ENCODE measurements at regions not wholly inside any gene's neighbourhood (a gene's known extent, or its start where the extent isn't known, plus 50 kb on each side); places are given as distances from the start of the nearest gene placed in this dataset.

DNA sequence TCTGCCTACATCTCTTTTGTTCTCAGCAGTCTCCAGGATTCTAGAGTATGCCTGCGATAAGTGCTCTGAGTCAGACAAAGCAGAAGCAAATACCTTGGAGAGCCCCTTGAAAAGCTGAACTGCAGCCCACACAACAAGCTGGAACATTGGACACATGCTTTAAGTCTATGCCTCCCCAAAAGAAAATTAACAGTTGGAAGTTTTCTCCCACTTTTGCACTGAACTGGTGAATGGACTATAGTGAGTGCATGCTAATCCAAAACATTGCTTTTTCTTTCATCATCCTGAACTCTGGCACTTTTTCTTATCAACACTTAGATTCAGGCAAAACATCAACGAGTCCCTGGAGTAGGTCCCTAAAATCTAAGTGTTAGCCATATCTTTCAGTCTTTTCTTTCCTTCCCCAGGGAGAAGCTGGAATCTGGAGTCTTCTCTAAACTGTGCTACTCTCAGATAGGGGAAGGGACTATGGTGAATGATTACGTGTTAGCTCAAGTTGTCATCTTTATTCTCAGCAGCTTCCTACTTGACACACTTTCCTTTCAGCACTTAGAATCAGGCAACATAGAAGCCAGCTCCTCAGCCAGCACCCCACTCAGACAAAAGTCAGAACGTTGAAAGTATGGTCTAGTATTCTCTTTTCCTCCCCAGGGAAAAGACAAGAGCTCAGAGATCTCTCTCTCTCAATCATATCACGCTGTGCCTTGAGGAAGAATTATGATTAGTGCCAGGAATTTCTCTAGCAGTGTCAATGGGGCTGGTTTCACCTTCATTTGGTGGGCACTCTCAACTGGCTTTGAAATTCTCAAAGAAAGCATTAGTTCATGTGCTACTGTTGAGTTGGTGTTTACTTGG, 811.0 kb upstream of the GJE1 start:
- 80% methylated on average over 1 of the region's 5 CpGs for WGBS (ENCODE audit: insufficient coverage)
- DNase-seq, result no peak
- Histone ChIP-seq H3K36me3 (ENCODE audit: control insufficient read depth, insufficient read depth, low read length) (no peaks in the 10 kb centered on the region), H3K9me3 (replicated peaks; ENCODE audit: control insufficient read depth, low read depth, low read length) (no peaks in the 10 kb centered on the region), H3K4me1 (ENCODE audit: control insufficient read depth, insufficient read depth, low read length) (no peaks in the 10 kb centered on the region), H3K27ac (ENCODE audit: low read length) (no peak overlapping the region), H3K4me3 (ENCODE audit: low read length) (no peak overlapping the region), H3K27me3 (ENCODE audit: control insufficient read depth, insufficient read depth, low read length) (no peaks in the 10 kb centered on the region)

DNA sequence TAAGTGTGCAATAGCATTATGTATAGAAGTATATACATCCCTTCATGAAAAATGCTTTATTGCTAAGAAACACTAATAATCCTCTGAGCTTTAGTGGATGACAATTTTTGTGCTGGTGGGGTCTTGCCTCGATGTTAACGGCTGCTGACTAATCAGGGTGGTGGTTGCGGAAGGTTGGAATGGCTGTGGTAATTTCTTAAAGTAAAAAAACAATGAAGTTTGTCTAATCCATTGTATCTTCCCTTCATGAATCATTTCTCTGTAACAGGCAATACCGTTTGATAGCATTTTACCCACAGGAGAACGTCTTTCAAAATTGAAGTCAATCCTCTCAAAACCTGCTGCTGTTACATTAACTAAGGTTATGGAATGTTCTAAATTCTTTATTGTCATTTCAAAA, 816.5 kb upstream of the GJE1 start:
- no peak for DNase-seq
- Histone ChIP-seq H3K4me3 (ENCODE audit: low read length) (no peak overlapping the region), H3K27ac (ENCODE audit: low read length) (no peak overlapping the region), H3K4me1 (ENCODE audit: control insufficient read depth, insufficient read depth, low read length) (no peaks in the 10 kb centered on the region), H3K36me3 (ENCODE audit: control insufficient read depth, insufficient read depth, low read length) (no peaks in the 10 kb centered on the region), H3K27me3 (ENCODE audit: control insufficient read depth, insufficient read depth, low read length) (no peaks in the 10 kb centered on the region), H3K9me3 (replicated peaks; ENCODE audit: control insufficient read depth, low read depth, low read length) (no peaks in the 10 kb centered on the region)
- WGBS (ENCODE audit: insufficient coverage), result no CpG with 5 or more reads among the region's 5 CpGs

DNA sequence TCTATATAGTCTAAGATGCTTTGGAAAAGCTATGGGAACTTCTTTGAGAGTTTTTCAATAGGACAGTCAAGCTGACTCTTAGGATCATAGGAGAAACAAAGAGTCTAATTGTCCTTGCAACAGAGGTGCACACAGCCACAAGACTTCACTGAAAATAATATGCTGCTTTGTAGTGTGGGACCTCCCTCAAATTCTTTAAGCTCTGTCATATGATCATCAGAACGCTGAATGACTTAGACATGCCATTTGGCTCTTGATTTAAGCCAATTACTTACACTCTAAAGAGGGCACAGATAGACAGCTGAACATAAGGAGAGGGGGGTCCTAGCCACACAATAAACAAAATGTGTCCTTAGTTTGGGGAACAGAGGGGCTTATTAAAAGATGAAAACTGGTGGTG, 818.7 kb upstream of the GJE1 start:
- no peaks in the 10 kb centered on the region for H3K9me3 ChIP-seq (replicated peaks; ENCODE audit: control insufficient read depth, low read depth, low read length)
- H3K27me3 ChIP-seq (ENCODE audit: control insufficient read depth, insufficient read depth, low read length), result no peaks in the 10 kb centered on the region
- WGBS (ENCODE audit: insufficient coverage), result no CpG with 5 or more reads among the region's 1 CpG
- H3K4me1 ChIP-seq (ENCODE audit: control insufficient read depth, insufficient read depth, low read length), result no peaks in the 10 kb centered on the region
- H3K36me3 ChIP-seq (ENCODE audit: control insufficient read depth, insufficient read depth, low read length), result no peaks in the 10 kb centered on the region
- no peak overlapping the region for H3K4me3 ChIP-seq (ENCODE audit: low read length)
- DNase-seq, result peak; percentile 33
- H3K27ac ChIP-seq (ENCODE audit: low read length), result no peak overlapping the region

DNA sequence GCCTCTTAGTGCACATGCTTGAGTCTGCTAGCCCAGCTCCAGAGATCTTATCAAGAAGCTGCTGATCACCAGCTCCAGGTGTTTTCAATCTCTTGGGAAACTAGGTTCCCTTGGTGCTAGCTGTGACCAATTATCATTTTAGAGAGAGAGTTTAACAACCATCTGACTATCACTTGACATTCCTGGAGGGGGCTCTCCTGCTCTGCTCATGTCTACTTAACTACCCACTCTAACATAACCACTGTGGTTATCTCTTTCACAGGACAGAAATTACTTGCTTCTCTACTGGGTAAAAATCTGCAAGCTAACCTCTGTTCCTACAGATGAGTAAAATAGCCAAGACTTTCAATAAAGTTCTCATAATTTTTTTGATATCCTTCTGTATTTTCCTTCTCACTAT, 823.4 kb upstream of the GJE1 start:
- H3K36me3 ChIP-seq (ENCODE audit: control insufficient read depth, insufficient read depth, low read length), result no peaks in the 10 kb centered on the region
- no peak overlapping the region for H3K4me3 ChIP-seq (ENCODE audit: low read length)
- no peak overlapping the region for H3K27ac ChIP-seq (ENCODE audit: low read length)
- H3K4me1 ChIP-seq (ENCODE audit: control insufficient read depth, insufficient read depth, low read length), result no peaks in the 10 kb centered on the region
- H3K27me3 ChIP-seq (ENCODE audit: control insufficient read depth, insufficient read depth, low read length), result no peaks in the 10 kb centered on the region
- no peak for DNase-seq
- no peaks in the 10 kb centered on the region for H3K9me3 ChIP-seq (replicated peaks; ENCODE audit: control insufficient read depth, low read depth, low read length)

DNA sequence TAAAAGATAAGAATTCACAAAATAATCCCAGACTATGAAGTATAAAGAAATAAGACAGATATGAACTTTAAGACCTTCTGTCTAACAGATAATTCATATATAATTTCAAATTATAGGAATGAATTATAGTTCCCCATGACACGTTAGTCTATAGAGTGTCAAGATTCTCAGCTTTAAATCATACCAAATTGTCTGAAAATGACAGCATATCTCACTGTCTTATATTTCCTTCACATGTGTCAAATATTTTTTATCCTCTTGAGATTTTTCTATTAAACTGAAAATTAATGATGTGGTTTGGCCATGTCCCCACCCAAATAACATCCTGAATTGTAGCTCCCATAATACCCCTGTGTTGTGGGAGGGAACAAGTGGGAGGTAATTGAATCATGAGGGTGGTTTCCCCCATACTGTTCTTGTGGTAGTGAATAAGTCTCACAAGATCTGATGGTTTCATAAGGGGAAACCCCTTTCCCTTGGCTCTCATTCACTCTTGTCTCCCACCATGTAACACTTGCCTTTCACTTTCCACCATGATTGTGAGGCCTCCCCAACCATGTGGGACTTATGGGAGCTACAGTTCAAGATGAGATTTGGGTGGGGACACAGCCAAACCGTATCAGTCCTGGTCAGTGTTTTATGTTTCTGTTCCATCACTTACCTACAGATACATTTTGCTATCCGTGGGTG, 825.3 kb upstream of the GJE1 start:
- no CpG with 5 or more reads among the region's 3 CpGs for WGBS (ENCODE audit: insufficient coverage)
- Histone ChIP-seq H3K27ac (ENCODE audit: low read length) (no peak overlapping the region), H3K4me3 (ENCODE audit: low read length) (no peak overlapping the region), H3K9me3 (replicated peaks; ENCODE audit: control insufficient read depth, low read depth, low read length) (no peaks in the 10 kb centered on the region), H3K4me1 (ENCODE audit: control insufficient read depth, insufficient read depth, low read length) (no peaks in the 10 kb centered on the region), H3K36me3 (ENCODE audit: control insufficient read depth, insufficient read depth, low read length) (no peaks in the 10 kb centered on the region), H3K27me3 (ENCODE audit: control insufficient read depth, insufficient read depth, low read length) (no peaks in the 10 kb centered on the region)
- DNase-seq, result no peak

DNA sequence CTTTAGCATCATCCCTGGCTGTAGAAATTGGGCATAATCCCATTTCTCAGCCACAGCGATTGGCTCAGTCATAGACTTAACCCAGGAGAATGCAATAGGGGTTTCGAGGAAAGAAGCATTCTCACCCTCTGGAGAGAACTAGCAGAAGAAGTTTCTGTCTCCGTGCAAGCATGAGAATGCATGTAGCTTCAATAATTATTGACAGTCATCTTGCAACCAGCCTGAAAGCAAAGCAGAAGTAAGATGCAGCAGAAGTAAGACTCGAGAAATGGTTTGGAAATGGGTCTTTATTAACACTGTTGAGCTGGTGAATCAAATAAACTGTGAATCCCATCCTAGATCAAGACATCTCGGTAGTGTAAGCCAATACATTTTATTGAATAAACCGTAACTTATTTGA, 828.8 kb upstream of the GJE1 start:
- H3K36me3 ChIP-seq (ENCODE audit: control insufficient read depth, insufficient read depth, low read length), result no peaks in the 10 kb centered on the region
- H3K27me3 ChIP-seq (ENCODE audit: control insufficient read depth, insufficient read depth, low read length), result no peaks in the 10 kb centered on the region
- no peaks in the 10 kb centered on the region for H3K9me3 ChIP-seq (replicated peaks; ENCODE audit: control insufficient read depth, low read depth, low read length)
- no peak overlapping the region for H3K4me3 ChIP-seq (ENCODE audit: low read length)
- H3K4me1 ChIP-seq (ENCODE audit: control insufficient read depth, insufficient read depth, low read length), result no peaks in the 10 kb centered on the region
- WGBS (ENCODE audit: insufficient coverage), result 100% methylated on average over 3 of the region's 6 CpGs
- H3K27ac ChIP-seq (ENCODE audit: low read length), result no peak overlapping the region
- DNase-seq, result no peak

DNA sequence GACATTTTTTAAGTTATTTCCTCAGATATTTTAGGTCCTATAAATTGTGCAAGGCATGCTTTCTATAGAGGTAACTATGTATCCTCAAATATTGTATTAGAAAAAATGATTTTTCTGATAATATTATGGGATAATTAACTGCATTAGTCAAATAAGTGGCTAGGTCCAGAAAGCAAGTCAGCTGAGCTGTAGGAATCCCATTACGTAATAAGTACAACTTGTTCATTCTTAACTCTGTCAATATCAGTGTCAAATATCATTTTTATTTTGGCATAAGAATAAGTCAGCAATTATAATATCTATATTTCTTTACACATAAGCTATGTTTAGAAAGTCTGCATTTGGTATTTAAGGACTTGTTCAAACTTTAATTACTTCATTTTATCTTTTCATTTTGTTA, 830.9 kb upstream of the GJE1 start:
- H3K4me1 ChIP-seq (ENCODE audit: control insufficient read depth, insufficient read depth, low read length), result no peaks in the 10 kb centered on the region
- H3K27me3 ChIP-seq (ENCODE audit: control insufficient read depth, insufficient read depth, low read length), result no peaks in the 10 kb centered on the region
- H3K9me3 ChIP-seq (replicated peaks; ENCODE audit: control insufficient read depth, low read depth, low read length), result no peaks in the 10 kb centered on the region
- DNase-seq, result no peak
- H3K4me3 ChIP-seq (ENCODE audit: low read length), result no peak overlapping the region
- no peak overlapping the region for H3K27ac ChIP-seq (ENCODE audit: low read length)
- H3K36me3 ChIP-seq (ENCODE audit: control insufficient read depth, insufficient read depth, low read length), result no peaks in the 10 kb centered on the region
- no CpG with 5 or more reads among the region's 1 CpG for WGBS (ENCODE audit: insufficient coverage)

DNA sequence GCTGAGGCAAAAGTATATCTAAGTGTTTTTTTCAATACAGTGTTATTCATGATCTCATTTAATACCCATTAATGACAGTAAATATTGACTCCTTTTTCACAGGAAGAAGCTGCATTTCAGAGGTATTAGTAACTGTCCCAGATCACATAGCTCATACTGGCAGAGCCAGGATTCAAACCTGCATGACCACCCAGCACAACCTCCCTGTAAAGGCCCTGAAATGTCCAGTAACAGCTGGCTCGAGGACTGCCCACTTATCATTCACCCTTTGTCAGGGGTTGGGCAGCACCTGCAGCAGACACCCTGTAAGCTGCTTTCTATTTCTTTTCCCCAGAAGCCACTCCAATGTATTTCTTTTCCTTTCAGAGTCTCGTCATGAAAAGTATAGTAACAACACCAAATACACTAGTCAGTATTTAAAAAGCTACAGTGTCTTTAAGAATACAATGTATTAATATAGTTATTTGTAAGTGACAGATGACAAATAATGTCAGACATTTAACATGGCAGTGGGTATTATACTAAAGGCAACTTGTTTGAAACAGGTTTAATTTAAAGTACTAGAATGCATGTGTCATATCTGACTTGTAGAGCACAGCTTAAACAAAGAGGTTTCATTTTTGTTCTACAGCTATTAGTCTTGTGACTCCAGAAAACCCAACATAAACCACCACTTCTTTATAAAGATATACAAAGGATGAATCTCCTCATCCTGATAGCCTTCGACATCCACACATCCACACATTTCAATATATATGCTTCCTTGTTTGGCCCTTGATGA, 841.6 kb upstream of the GJE1 start:
- Histone ChIP-seq H3K4me3 (ENCODE audit: low read length) (no peak overlapping the region), H3K36me3 (ENCODE audit: control insufficient read depth, insufficient read depth, low read length) (no peaks in the 10 kb centered on the region), H3K4me1 (ENCODE audit: control insufficient read depth, insufficient read depth, low read length) (no peaks in the 10 kb centered on the region), H3K27me3 (ENCODE audit: control insufficient read depth, insufficient read depth, low read length) (no peaks in the 10 kb centered on the region), H3K27ac (ENCODE audit: low read length) (no peak overlapping the region), H3K9me3 (replicated peaks; ENCODE audit: control insufficient read depth, low read depth, low read length) (peaks cover 9% of the 10 kb centered on the region)
- whole genome bisulfite sequencing (ENCODE audit: insufficient coverage), result no CpG with 5 or more reads among the region's 3 CpGs
- DNase-seq, result no peak

DNA sequence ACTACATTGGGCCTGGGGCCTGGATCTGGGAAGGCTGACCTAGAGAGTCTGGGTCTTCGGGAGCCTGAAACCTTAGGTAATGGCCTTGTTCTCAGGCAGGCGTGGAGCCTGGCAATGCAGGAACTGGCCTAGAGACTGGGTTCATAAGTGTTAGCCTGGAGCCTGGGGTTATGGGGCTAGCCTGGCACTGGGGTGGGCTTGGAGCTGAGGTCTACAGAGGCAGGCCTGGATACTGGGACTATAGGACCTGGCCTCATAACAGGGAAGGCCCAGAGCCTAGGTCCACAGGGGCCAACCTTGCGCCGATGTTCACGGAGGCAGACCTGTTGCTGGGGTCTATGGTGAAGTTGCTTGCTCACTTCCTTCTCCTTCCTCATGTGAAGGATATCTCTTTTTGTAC, 843.8 kb upstream of the GJE1 start:
- no peak for DNase-seq
- Histone ChIP-seq H3K27ac (ENCODE audit: low read length) (no peak overlapping the region), H3K4me1 (ENCODE audit: control insufficient read depth, insufficient read depth, low read length) (no peaks in the 10 kb centered on the region), H3K9me3 (replicated peaks; ENCODE audit: control insufficient read depth, low read depth, low read length) (peaks cover 9% of the 10 kb centered on the region), H3K27me3 (ENCODE audit: control insufficient read depth, insufficient read depth, low read length) (no peaks in the 10 kb centered on the region), H3K36me3 (ENCODE audit: control insufficient read depth, insufficient read depth, low read length) (no peaks in the 10 kb centered on the region), H3K4me3 (ENCODE audit: low read length) (no peak overlapping the region)
- WGBS (ENCODE audit: insufficient coverage), result 91% methylated on average over 2 of the region's 5 CpGs

DNA sequence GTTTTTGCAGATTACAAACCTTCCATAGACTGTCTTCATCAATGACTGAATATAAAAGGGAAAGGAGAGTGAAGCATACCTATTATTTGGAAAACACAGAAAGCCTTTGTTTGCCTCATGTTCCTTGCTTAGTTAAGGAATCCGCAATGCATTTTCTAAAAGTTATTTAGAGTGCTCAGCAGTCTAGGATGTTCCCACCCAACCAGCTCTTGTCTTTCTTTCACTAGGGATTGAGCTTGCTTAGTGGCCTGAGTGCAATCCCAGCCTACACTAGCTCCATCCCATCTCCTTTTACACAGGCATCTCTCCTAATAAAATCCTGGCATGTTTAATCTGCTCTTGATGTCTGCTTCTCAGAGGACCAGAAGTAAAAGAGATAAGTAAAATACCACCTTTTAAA, 850.5 kb upstream of the GJE1 start:
- 100% methylated on average over 1 of the region's 1 CpG for WGBS (ENCODE audit: insufficient coverage)
- no peak for DNase-seq
- Histone ChIP-seq H3K9me3 (replicated peaks; ENCODE audit: control insufficient read depth, low read depth, low read length) (peaks cover under 1% of the 10 kb centered on the region), H3K4me3 (ENCODE audit: low read length) (no peak overlapping the region), H3K4me1 (ENCODE audit: control insufficient read depth, insufficient read depth, low read length) (no peaks in the 10 kb centered on the region), H3K36me3 (ENCODE audit: control insufficient read depth, insufficient read depth, low read length) (no peaks in the 10 kb centered on the region), H3K27me3 (ENCODE audit: control insufficient read depth, insufficient read depth, low read length) (no peaks in the 10 kb centered on the region), H3K27ac (ENCODE audit: low read length) (no peak overlapping the region)

All from muscle of leg (tissue), 3 donors.